DND-41 (cell line): ENCODE measurements at regions not wholly inside any gene's neighbourhood (a gene's known extent, or its start where the extent isn't known, plus 50 kb on each side); places are given as distances from the start of the nearest gene placed in this dataset.
"Not testable (repeated sequence)": the region's sequence is repeated elsewhere in the genome, so short reads cannot be mapped to it uniquely, and the experiment has no call there.

Source experiments
- ATAC-seq: fragments of 200-7000 bp; cut with Tn5 transposase; 3 replicates; pipeline ENCODE4 v1.9.1; 2021; ENCODE audit warnings: low read depth; ENCODE audit not compliant: insufficient read depth
- DNase-seq: peaks from one replicate; pipeline ENCODE4 v3.0.0-alpha.2; 2020
- H2AFZ ChIP-seq: 2 replicates; pipeline ENCODE4 v1.6.0; 2012; ENCODE audit warnings: low read depth, low read length
- H3K27ac ChIP-seq: 2 replicates; pipeline ENCODE4 v1.5.1; 2012; ENCODE audit warnings: low read length, inconsistent platforms
- H3K27me3 ChIP-seq: fragments of 200-600 bp; sonication (generic); 2 replicates; pipeline ENCODE4 v1.6.0; 2012; ENCODE audit warnings: low read length, mild to moderate bottlenecking, inconsistent platforms; ENCODE audit not compliant: insufficient read depth, poor library complexity
- H3K36me3 ChIP-seq: 2 replicates; pipeline ENCODE4 v1.5.1; 2012; ENCODE audit warnings: low read length, inconsistent platforms; ENCODE audit not compliant: insufficient read depth
- H3K4me1 ChIP-seq: 2 replicates; pipeline ENCODE4 v1.5.1; 2012; ENCODE audit warnings: mild to moderate bottlenecking, low read length; ENCODE audit not compliant: insufficient read depth
- H3K4me2 ChIP-seq: 2 replicates; pipeline ENCODE4 v1.6.0; 2012; ENCODE audit warnings: mild to moderate bottlenecking, moderate library complexity, low read length, inconsistent platforms; ENCODE audit not compliant: insufficient read depth
- H3K4me3 ChIP-seq, 2 experiments: fragments of 200-600 bp in 1 of 2; shearing (Covaris generic) in 1 of 2; 2 replicates each; pipeline ENCODE4 v1.5.1; 2012 to 2016; ENCODE audit warnings: inconsistent platforms in 2 of 2, low read length in 2 of 2, mild to moderate bottlenecking in 2 of 2, low read depth in 1 of 2, moderate library complexity in 1 of 2
- H3K79me2 ChIP-seq: 2 replicates; pipeline ENCODE4 v1.6.0; 2012; ENCODE audit warnings: low read length, inconsistent platforms; ENCODE audit not compliant: insufficient read depth
- H3K9ac ChIP-seq: 2 replicates; pipeline ENCODE4 v1.6.0; 2012; ENCODE audit warnings: low read depth, mild to moderate bottlenecking, inconsistent platforms, low read length, moderate library complexity
- H3K9me3 ChIP-seq: 2 replicates; pipeline ENCODE4 v1.5.1; 2012; ENCODE audit warnings: low read length, moderate library complexity, mild to moderate bottlenecking, inconsistent platforms; ENCODE audit not compliant: insufficient read depth, severe bottlenecking
- H4K20me1 ChIP-seq: 2 replicates; pipeline ENCODE4 v1.6.0; 2012; ENCODE audit warnings: low read length; ENCODE audit not compliant: insufficient read depth
- CTCF ChIP-seq: IDR thresholded peaks from 2 replicates; pipeline ENCODE4 v1.5.1; 2012; ENCODE audit warnings: borderline replicate concordance, low read length, moderate library complexity, mild to moderate bottlenecking; ENCODE audit not compliant: poor library complexity, severe bottlenecking; ENCODE audit errors: extremely low read depth
- EZH2 ChIP-seq: IDR thresholded peaks from 3 replicates; pipeline ENCODE4 v1.6.1; 2012; ENCODE audit warnings: borderline replicate concordance, low read depth, mild to moderate bottlenecking, moderate library complexity, low read length, inconsistent platforms; ENCODE audit not compliant: severe bottlenecking

GRCh38 chr2:180540761-180541160, 439.6 kb upstream of the UBE2E3 start:
- no peak overlapping the region for H3K4me3 ChIP-seq
- H3K9me3 ChIP-seq: no peaks in the 10 kb centered on the region
- H2AFZ ChIP-seq: no peak overlapping the region
- H3K4me1 ChIP-seq: no peaks in the 10 kb centered on the region
- DNase-seq (no peak), ATAC-seq (no peak)
- H3K9ac ChIP-seq: no peak overlapping the region
- no peak overlapping the region for H3K27ac ChIP-seq
- no peaks in the 10 kb centered on the region for H3K27me3 ChIP-seq
- no peaks in the 10 kb centered on the region for H3K36me3 ChIP-seq
- TF ChIP-seq CTCF (no peak), EZH2 (no peak)
- no peaks in the 10 kb centered on the region for H4K20me1 ChIP-seq
- no peaks in the 10 kb centered on the region for H3K79me2 ChIP-seq
- H3K4me2 ChIP-seq: no peak overlapping the region

- no peaks in the 10 kb centered on the region for H3K9me3 ChIP-seq
- H3K4me3 ChIP-seq: no peak overlapping the region
- no peak overlapping the region for H3K27ac ChIP-seq
- TF ChIP-seq EZH2: no peak
- TF ChIP-seq CTCF: no peak
- no peak overlapping the region for H2AFZ ChIP-seq
- ATAC-seq (no peak), DNase-seq (no peak)
- H3K36me3 ChIP-seq: no peaks in the 10 kb centered on the region
- no peaks in the 10 kb centered on the region for H3K4me1 ChIP-seq
- H3K9ac ChIP-seq: no peak overlapping the region
- H3K4me2 ChIP-seq: no peak overlapping the region
- no peaks in the 10 kb centered on the region for H3K79me2 ChIP-seq
- H3K27me3 ChIP-seq: no peaks in the 10 kb centered on the region
- H4K20me1 ChIP-seq: no peaks in the 10 kb centered on the region
These were observed 440.9 kb upstream of the UBE2E3 start for GRCh38 chr2:180539541-180539940.

- Histone ChIP-seq H2AFZ (no peak overlapping the region), H3K4me3 (no peak overlapping the region), H3K36me3 (no peaks in the 10 kb centered on the region), H3K27ac (no peak overlapping the region), H3K9ac (no peak overlapping the region), H3K9me3 (no peaks in the 10 kb centered on the region), H3K4me2 (no peak overlapping the region), H3K4me1 (no peaks in the 10 kb centered on the region), H3K27me3 (no peaks in the 10 kb centered on the region), H3K79me2 (no peaks in the 10 kb centered on the region), H4K20me1 (no peaks in the 10 kb centered on the region)
- TF ChIP-seq CTCF (no peak), EZH2 (no peak)
- no peak for ATAC-seq
- DNase-seq: no peak
These were observed 445.1 kb upstream of the UBE2E3 start for GRCh38 chr2:180535289-180535688.

GRCh38 chr2:180531787-180532186, 448.6 kb upstream of the UBE2E3 start:
- not testable (repeated sequence) for H3K36me3 ChIP-seq, H3K79me2 ChIP-seq, H3K9me3 ChIP-seq, H2AFZ ChIP-seq, H4K20me1 ChIP-seq, H3K27ac ChIP-seq, DNase-seq, H3K4me3 ChIP-seq, H3K4me2 ChIP-seq, ATAC-seq, H3K27me3 ChIP-seq, H3K9ac ChIP-seq, H3K4me1 ChIP-seq
